Transverse colon (tissue), 4 donors: ENCODE measurements at regions not wholly inside any gene's neighbourhood (a gene's known extent, or its start where the extent isn't known, plus 50 kb on each side); places are given as distances from the start of the nearest gene placed in this dataset.

Source experiments
- DNase-seq: peaks from one replicate; pipeline ENCODE4 v3.0.0-alpha.2; 2019
- H3K27ac ChIP-seq, 4 donors: fragments of 200-600 bp; sonication (generic); 2 replicates each; pipeline ENCODE4 v1.5.1; 2016 to 2018; ENCODE audit warnings: inconsistent platforms in 4 of 4
- H3K27me3 ChIP-seq: fragments of 200-600 bp; sonication (generic); 2 replicates; pipeline ENCODE4 v1.5.1; 2017; ENCODE audit warnings: inconsistent platforms
- H3K36me3 ChIP-seq, 4 donors: fragments of 200-600 bp; sonication (generic); 2 replicates each; pipeline ENCODE4 v1.5.1; 2017 to 2019; ENCODE audit warnings: inconsistent platforms in 4 of 4
- H3K4me1 ChIP-seq, 4 donors: fragments of 200-600 bp; sonication (generic); 2 replicates each; pipeline ENCODE4 v1.5.1; 2017 to 2020; ENCODE audit warnings: inconsistent platforms in 4 of 4
- H3K4me3 ChIP-seq, 4 donors: fragments of 200-600 bp; sonication (generic); 1 replicate in 1 of 4; 2 replicates in 3 of 4; pipeline versions ENCODE4 v1.5.1 to v1.6.1; 2017 to 2019; ENCODE audit warnings: inconsistent platforms in 4 of 4
- H3K9me3 ChIP-seq, 2 donors: fragments of 200-600 bp; sonication (generic); 2 replicates each; pipeline ENCODE4 v1.5.1; 2017 to 2019; ENCODE audit warnings: inconsistent platforms in 2 of 2
- CTCF ChIP-seq, 5 experiments: fragments of 200-600 bp in 3 of 5; fragments of 450-650 bp in 2 of 5; sonication (generic) in 3 of 5; IDR thresholded peaks; 1 replicate in 2 of 5; 2 replicates in 3 of 5; pipeline ENCODE4 v1.5.1; 2016 to 2017; ENCODE audit warnings: antibody characterized with exemption in 5 of 5, inconsistent platforms in 3 of 5, mild to moderate bottlenecking in 2 of 5, moderate library complexity in 1 of 5
- EP300 ChIP-seq: sonication (generic); formaldehyde crosslinking; IDR thresholded peaks from one replicate; pipeline ENCODE4 v1.6.1; 2017; ENCODE audit warnings: antibody characterized with exemption, low read depth
- POLR2A ChIP-seq: fragments of 450-650 bp; IDR thresholded peaks from one replicate; pipeline ENCODE4 v1.6.1; 2016; ENCODE audit warnings: antibody characterized with exemption, mild to moderate bottlenecking, moderate library complexity
- POLR2AphosphoS5 ChIP-seq, 3 donors: sonication (generic); formaldehyde crosslinking; IDR thresholded peaks; one replicate each; pipeline ENCODE4 v1.6.1; 2016; ENCODE audit warnings: antibody characterized with exemption in 3 of 3
- WGBS, 2 donors: methylation state at CpG; one replicate each; pipeline ENCODE4 v1.1.5; 2018; ENCODE audit warnings: low coverage in 1 of 2; 5-methylcytosine and 5-hydroxymethylcytosine counted together
- in situ Hi-C, 4 donors: fragments of 200-750 bp; cut with MboI; loops; one replicate each; pipeline versions ENCODE4 v1.15.0 to v1.15.1; 2017; ENCODE audit warnings: low sequenced_read_pairs in 3 of 4, low pct_ligation_motif_present in 1 of 4, low pct_unique_long_range_greater_than_20kb in 1 of 4
- intact Hi-C: fragments of 100-400 bp; cut with DNase I; formaldehyde crosslinking; loops from one replicate; pipeline ENCODE4 v1.15.1; 2023; ENCODE audit warnings: low total_unique reads

DNA sequence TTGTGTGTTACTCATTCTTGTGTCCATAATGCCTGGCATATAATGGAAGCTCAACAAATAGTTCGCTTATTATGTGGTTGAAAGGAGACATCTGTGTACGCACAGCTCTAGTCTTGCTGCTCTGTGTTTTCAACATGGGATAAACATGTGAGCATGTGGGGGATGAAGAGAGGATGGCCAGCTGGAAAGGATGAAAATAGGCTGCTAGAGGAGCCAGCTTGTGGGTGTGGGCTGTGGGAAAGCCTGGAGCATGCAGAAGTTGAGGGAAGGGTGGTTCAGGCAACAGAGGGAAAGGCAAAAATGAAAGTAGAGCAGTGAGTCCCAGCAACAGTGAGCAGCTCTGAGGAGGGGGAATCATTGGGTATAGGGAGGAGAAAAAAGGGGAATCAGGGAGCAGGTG, 324.6 kb upstream of the CDH11 start:
- H3K27me3 ChIP-seq = no peaks in the 10 kb centered on the region
- no peak for DNase-seq
- no peaks in the 10 kb centered on the region for H3K4me1 ChIP-seq
- intact Hi-C loops (no loop called here), in situ Hi-C loops (no loop called here)
- H3K36me3 ChIP-seq = no peaks in the 10 kb centered on the region
- H3K27ac ChIP-seq = no peak overlapping the region
- TF ChIP-seq EP300 (no peak), POLR2A (no peak), CTCF (IDR thresholded peaks at IDR 0.05) (no peak)
- WGBS, 2 donors = 67% methylated on average over 2 of the region's 2 CpGs; no CpG with 5 or more reads in 1 of the 2 donors
- no peaks in the 10 kb centered on the region for H3K9me3 ChIP-seq
- H3K4me3 ChIP-seq = no peak overlapping the region

DNA sequence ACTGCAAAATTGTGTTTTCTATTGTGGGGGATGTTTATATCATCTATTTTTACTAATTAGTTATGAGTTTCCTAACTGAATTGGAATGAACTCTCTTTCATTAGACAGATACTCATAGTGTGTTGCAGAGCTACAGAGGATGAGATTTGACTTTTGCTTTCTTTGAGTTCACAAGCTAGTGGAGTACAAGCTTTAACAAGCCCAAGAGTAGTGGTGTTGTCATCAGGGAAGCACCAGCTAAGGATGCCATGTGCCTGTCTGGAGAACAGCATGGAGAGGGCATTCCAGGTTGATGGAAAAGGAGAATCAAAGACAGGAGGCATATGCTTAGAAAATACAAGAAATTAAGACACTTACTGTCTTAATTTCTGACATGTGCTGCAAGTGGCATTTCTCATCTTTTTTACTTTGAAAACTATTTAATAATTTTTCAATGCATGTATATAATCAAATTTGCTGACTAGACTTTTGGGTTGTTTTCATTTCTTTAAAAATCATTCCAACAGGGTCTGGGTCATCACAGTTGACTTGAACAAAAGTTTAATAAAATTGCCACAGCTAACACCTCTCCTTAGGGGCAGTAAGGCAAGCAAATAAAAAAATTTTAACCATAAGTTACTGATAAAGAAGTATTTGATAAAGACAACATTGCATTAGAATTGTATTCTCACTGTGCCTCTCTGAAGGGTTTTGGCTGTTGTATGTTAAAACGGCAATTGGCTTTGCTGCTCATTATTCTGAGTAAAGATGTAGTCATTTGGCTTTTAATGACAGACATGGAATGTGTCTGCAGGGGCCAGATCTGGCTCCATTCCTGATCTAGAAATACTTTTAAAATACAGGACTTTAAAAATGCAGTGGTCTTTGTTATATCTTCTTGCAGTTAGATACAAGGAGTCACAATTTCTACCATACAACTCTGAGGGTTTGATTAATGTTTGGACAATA, 323.7 kb upstream of the CDH11 start:
- no peak for DNase-seq
- in situ Hi-C loops = no loop called here
- Histone ChIP-seq H3K9me3 (no peaks in the 10 kb centered on the region), H3K36me3 (no peaks in the 10 kb centered on the region), H3K4me3 (no peak overlapping the region), H3K27me3 (no peaks in the 10 kb centered on the region), H3K27ac (no peak overlapping the region), H3K4me1 (no peaks in the 10 kb centered on the region)
- TF ChIP-seq CTCF (IDR thresholded peaks at IDR 0.05) = no peak
- no peak for TF ChIP-seq POLR2A
- intact Hi-C loops = no loop called here
- 42 to 55% methylated on average over 1 of the region's 1 CpG for WGBS, 2 donors

GRCh38 chr16:65441501-65441900, 319.6 kb upstream of the CDH11 start:
- Histone ChIP-seq H3K9me3 (no peaks in the 10 kb centered on the region), H3K4me1 (no peaks in the 10 kb centered on the region), H3K4me3 (no peak overlapping the region), H3K27ac (no peak overlapping the region), H3K27me3 (no peaks in the 10 kb centered on the region), H3K36me3 (no peaks in the 10 kb centered on the region)
- DNase-seq = no peak
- intact Hi-C loops (no loop called here), in situ Hi-C loops (no loop called here)
- TF ChIP-seq CTCF (IDR thresholded peaks at IDR 0.05) (no peak), POLR2AphosphoS5 (IDR thresholded peaks at IDR 0.05) (no peak), POLR2A (no peak), EP300 (no peak)
- WGBS, 2 donors = 58 to 63% methylated on average over 2 of the region's 2 CpGs

DNA sequence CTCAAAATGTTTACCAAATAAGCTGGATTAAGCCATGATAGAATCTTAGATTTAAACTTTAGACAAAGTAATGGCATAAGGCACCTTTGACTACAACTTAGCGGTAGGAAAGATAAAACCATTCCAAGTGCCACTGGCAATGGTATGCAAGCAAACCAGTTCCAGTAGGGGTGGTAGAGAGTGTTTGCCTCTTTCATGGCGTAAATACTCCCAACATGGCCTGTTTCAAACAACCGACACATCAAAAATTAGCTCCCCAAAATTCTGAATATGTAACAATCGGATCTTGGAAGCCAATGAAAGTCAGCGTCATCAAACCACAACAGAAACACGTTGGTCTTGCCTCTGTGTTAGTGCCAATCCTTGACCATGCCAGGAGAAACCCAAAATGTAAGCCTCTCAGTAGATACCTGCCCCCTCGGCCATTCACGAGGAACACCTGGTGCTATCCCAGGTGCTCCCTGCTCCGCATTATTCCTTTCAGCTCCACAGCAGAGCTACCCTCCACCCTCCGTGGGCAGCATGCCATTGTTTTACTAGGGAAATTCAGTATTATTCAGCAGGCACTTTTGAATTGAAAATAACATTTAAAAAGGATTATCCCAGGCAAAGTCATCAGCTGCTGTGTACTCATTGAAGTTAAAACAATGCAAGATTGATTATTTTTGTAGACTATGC, 307.8 kb upstream of the CDH11 start:
- TF ChIP-seq CTCF (IDR thresholded peaks at IDR 0.05) = no peak
- TF ChIP-seq POLR2AphosphoS5 (IDR thresholded peaks at IDR 0.05) = no peak
- TF ChIP-seq POLR2A = no peak
- no peak for TF ChIP-seq EP300
- H3K36me3 ChIP-seq = no peaks in the 10 kb centered on the region
- no peak overlapping the region for H3K27ac ChIP-seq
- H3K27me3 ChIP-seq = no peaks in the 10 kb centered on the region
- no peaks in the 10 kb centered on the region for H3K9me3 ChIP-seq
- in situ Hi-C loops (no loop called here), intact Hi-C loops (no loop called here)
- H3K4me1 ChIP-seq = no peaks in the 10 kb centered on the region
- DNase-seq = no peak
- 64 to 82% methylated on average over 1 to 10 of the region's 10 CpGs for WGBS, 2 donors
- H3K4me3 ChIP-seq = no peak overlapping the region
